Testis (tissue), 2 donors: ENCODE measurements at regions not wholly inside any gene's neighbourhood (a gene's known extent, or its start where the extent isn't known, plus 50 kb on each side); places are given as distances from the start of the nearest gene placed in this dataset.
"Not testable (repeated sequence)": the region's sequence is repeated elsewhere in the genome, so short reads cannot be mapped to it uniquely, and the experiment has no call there.

ENCODE experiments used
- CTCF ChIP-seq, 3 experiments: fragments of 450-650 bp in 2 of 3; fragments of 200-600 bp in 1 of 3; sonication (generic) in 1 of 3; IDR thresholded peaks; one replicate each; pipeline ENCODE4 v1.5.1; 2016 to 2019; ENCODE audit warnings: antibody characterized with exemption in 3 of 3, mild to moderate bottlenecking in 2 of 3, moderate library complexity in 1 of 3
- POLR2A ChIP-seq: fragments of 450-650 bp; IDR thresholded peaks from one replicate; pipeline ENCODE4 v1.6.1; 2017; ENCODE audit warnings: antibody characterized with exemption, mild to moderate bottlenecking, moderate library complexity

DNA sequence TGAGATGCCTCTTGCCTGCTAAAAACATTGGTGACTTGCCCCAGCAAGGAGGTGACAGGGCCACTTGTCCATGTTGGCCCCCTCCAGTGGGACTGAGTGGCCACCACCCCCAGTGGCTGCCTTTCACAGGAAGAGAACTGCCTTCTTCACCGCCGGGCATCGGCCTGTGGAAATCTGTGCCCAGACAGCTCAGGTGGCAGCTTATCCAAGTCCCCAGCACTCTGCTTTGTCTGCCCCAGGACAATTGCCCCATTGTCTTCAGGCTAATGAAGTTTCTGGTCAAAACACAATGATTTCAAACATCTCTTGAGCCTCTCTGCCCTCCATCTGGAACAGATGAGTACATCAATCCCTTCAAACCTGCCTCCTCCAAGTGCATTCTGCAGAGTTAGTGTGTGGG lies 99.1 kb upstream of the PLGLB2 start:
- TF ChIP-seq CTCF (IDR thresholded peaks at IDR 0.05); POLR2A: not testable (repeated sequence)
